GM12878 (cell line): ENCODE measurements at regions not wholly inside any gene's neighbourhood (a gene's known extent, or its start where the extent isn't known, plus 50 kb on each side); places are given as distances from the start of the nearest gene placed in this dataset.

Experiments
- ATAC-seq: fragments of 200-7000 bp; cut with Tn5 transposase; 3 replicates; pipeline ENCODE4 v1.9.1; 2020; ENCODE audit warnings: mild to moderate bottlenecking, moderate library complexity
- BruUV-seq: library from RNA; stranded (reverse); fragments of 400-500 nt; replicated peaks from 2 replicates; lab custom pipeline; 2021; lab: Mats Ljungman, UMichigan
- CTCF ChIA-PET: fragments of 300-600 bp; sonication (Branson Sonifier 250); formaldehyde crosslinking; extraction: SDS; loops from one replicate; lab custom pipeline; 2021; ENCODE audit warnings: inconsistent platforms; lab: Yijun Ruan, JAX
- POLR2A ChIA-PET: fragments of 350-600 bp; formaldehyde crosslinking; extraction: SDS; loops from one replicate; lab custom pipeline; 2021; ENCODE audit warnings: inconsistent platforms; lab: Charles Lee
- RAD21 ChIA-PET: fragments of 300-600 bp; sonication (Branson Sonifier 250); formaldehyde crosslinking; loops from one replicate; lab custom pipeline; 2023; ENCODE audit warnings: antibody characterized with exemption; ENCODE audit not compliant: unreplicated experiment; lab: Charles Lee
- SMC1A ChIA-PET: fragments of 300-600 bp; sonication (Branson Sonifier 250); formaldehyde crosslinking; loops from one replicate; lab custom pipeline; 2023; ENCODE audit not compliant: unreplicated experiment, uncharacterized antibody; lab: Charles Lee
- DNase-seq: peaks from one replicate; pipeline ENCODE4 v3.0.0-alpha.2; 2011; ENCODE audit warnings: low read depth, low spot score
- FAIRE-seq: peaks from 3 replicates; lab custom pipeline; 2011; peaks lifted over from hg19 to GRCh38; lab: Jason Lieb, UNC
- H2AFZ ChIP-seq: 2 replicates; pipeline ENCODE4 v1.6.0; 2011; ENCODE audit warnings: low read depth, low read length, control low read depth; ENCODE audit not compliant: control insufficient read depth
- H3K27ac ChIP-seq: 2 replicates; pipeline ENCODE4 v1.5.1; 2011; ENCODE audit warnings: control low read depth; ENCODE audit not compliant: control insufficient read depth, insufficient read depth
- H3K27me3 ChIP-seq, 2 experiments: replicated peaks in 1 of 2; 2 replicates each; pipeline versions ENCODE4 v1.6.0 to v1.6.1; 2011; ENCODE audit warnings: low read length in 1 of 2; ENCODE audit not compliant: control insufficient read depth in 2 of 2, insufficient read depth in 2 of 2
- H3K36me3 ChIP-seq, 2 experiments: 2 replicates each; pipeline ENCODE4 v1.5.1; 2011; ENCODE audit warnings: low read length in 1 of 2; ENCODE audit not compliant: control insufficient read depth in 2 of 2, insufficient read depth in 2 of 2
- H3K4me1 ChIP-seq: 2 replicates; pipeline ENCODE4 v1.6.1; 2011; ENCODE audit warnings: mild to moderate bottlenecking, low read length, moderate library complexity, mixed read lengths; ENCODE audit not compliant: control insufficient read depth, insufficient read depth
- H3K4me2 ChIP-seq: 2 replicates; pipeline ENCODE4 v1.6.0; 2011; ENCODE audit warnings: control low read depth; ENCODE audit not compliant: control insufficient read depth, insufficient read depth
- H3K4me3 ChIP-seq: fragments of 200-600 bp; sonication (generic); 2 replicates; pipeline ENCODE4 v1.5.1; 2016
- H3K79me2 ChIP-seq: 2 replicates; pipeline ENCODE4 v1.6.0; 2011; ENCODE audit warnings: low read length; ENCODE audit not compliant: control insufficient read depth, insufficient read depth
- H3K9ac ChIP-seq: 2 replicates; pipeline ENCODE4 v1.8.0; 2011; ENCODE audit warnings: low read length, control low read depth, mixed read lengths; ENCODE audit not compliant: control insufficient read depth, insufficient read depth
- H3K9me3 ChIP-seq: replicated peaks from 3 replicates; pipeline ENCODE4 v1.5.1; 2011; ENCODE audit warnings: mild to moderate bottlenecking, low read length; ENCODE audit not compliant: control insufficient read depth, insufficient read depth
- H4K20me1 ChIP-seq: 2 replicates; pipeline ENCODE4 v1.6.0; 2011; ENCODE audit not compliant: control insufficient read depth, insufficient read depth
- CHD2 ChIP-seq: IDR thresholded peaks from 2 replicates; pipeline ENCODE4 v1.6.1; 2011; ENCODE audit warnings: low read depth, low read length, improper control_type of control experiment, borderline replicate concordance
- EED ChIP-seq: sonication (generic); IDR thresholded peaks from 2 replicates; pipeline ENCODE4 v1.6.1; 2016; ENCODE audit warnings: antibody characterized with exemption, low read depth
- FOXK2 ChIP-seq: fragments of 450-650 bp; IDR thresholded peaks from 2 replicates; pipeline ENCODE4 v1.6.1; 2017; ENCODE audit warnings: mild to moderate bottlenecking, moderate library complexity
- HCFC1 ChIP-seq: fragments of 150-350 bp; IDR thresholded peaks from 2 replicates; pipeline ENCODE4 v1.6.1; 2014; ENCODE audit warnings: low read length
- JUND ChIP-seq: IDR thresholded peaks from 2 replicates; pipeline ENCODE4 v1.6.1; 2012; ENCODE audit warnings: low read depth, mild to moderate bottlenecking, low read length, improper control_type of control experiment, moderate library complexity
- MYB ChIP-seq: fragments of 150-350 bp; IDR thresholded peaks from 2 replicates; pipeline ENCODE4 v1.6.1; 2014; ENCODE audit warnings: mild to moderate bottlenecking, low read depth, low read length, borderline replicate concordance
- NR2C1 ChIP-seq: fragments of 450-650 bp; IDR thresholded peaks from 2 replicates; pipeline ENCODE4 v1.6.1; 2017; ENCODE audit warnings: antibody characterized with exemption, mild to moderate bottlenecking, moderate library complexity
- NR2C2 ChIP-seq: IDR thresholded peaks from 2 replicates; pipeline ENCODE4 v1.6.1; 2011; ENCODE audit warnings: borderline replicate concordance, low read depth; ENCODE audit not compliant: control insufficient read depth, insufficient read length
- ZSCAN29 ChIP-seq: fragments of 450-650 bp; IDR thresholded peaks from 2 replicates; pipeline ENCODE4 v1.6.1; 2017; ENCODE audit warnings: mild to moderate bottlenecking, moderate library complexity
- WGBS: methylation state at CpG from one replicate; pipeline ENCODE4 v1.1.6; 2016; ENCODE audit warnings: low lambda C conversion rate; ENCODE audit not compliant: insufficient replicate concordance, insufficient coverage; ENCODE audit errors: missing lambda C conversion rate; 5-methylcytosine and 5-hydroxymethylcytosine counted together
- in situ Hi-C: fragments of 300-500 bp; cut with MboI; formaldehyde crosslinking; loops from 9 replicates; pipeline ENCODE4 v1.14.3; 2018; ENCODE audit warnings: mixed read lengths
- intact Hi-C: fragments of 100-400 bp; cut with micrococcal nuclease; formaldehyde crosslinking; loops from one replicate; pipeline ENCODE4 v1.14.2; 2022; ENCODE audit not compliant: unreplicated experiment
- TF ChIP-seq, protein P1 (sequence below): fragments of 150-350 bp; IDR thresholded peaks from 2 replicates; pipeline ENCODE4 v1.6.1; 2016; ENCODE audit warnings: low read depth, low read length
- TF ChIP-seq, protein P2 (sequence below): IDR thresholded peaks from 2 replicates; pipeline ENCODE4 v1.6.1; 2012; ENCODE audit warnings: low read length, inconsistent platforms

DNA sequence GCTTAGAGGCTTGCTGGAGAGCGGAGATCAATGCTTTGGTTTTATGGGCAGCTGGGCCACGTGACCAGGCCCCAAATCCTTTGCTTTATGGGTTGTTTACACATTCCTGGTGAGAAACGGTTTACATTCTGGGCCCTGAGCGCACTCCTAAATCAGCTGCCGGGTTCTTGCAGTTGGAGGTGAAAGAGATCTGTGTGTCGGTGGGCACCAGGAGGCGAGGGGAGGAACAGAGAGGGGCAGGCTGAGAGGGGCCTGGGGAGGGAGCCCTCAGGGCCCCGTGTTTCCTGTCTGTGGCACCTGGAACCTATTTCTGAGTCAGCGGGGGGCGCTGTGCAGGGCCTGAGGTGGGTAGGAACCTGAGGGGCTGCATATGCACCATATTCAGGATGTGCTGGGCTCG is 63.5 kb upstream of the HAND1 start:
- ChIA-PET POLR2A (no interaction called here), RAD21 (no interaction called here), SMC1A (no interaction called here), CTCF (interaction anchor here (0.6 to 1.4 kb wide), 4 partner anchors 35 to 367 kb away, joined by 3 to 5 read pairs (median 4); no protein-coding TSS in a partner anchor)
- Histone ChIP-seq H3K4me1 (peaks cover 3% of the 10 kb centered on the region; the same call in 1 of the 2 replicates), H3K9me3 (no peaks in the 10 kb centered on the region), H3K4me3 (no peak overlapping the region), H4K20me1 (no peaks in the 10 kb centered on the region), H3K27ac (no peak overlapping the region), H3K27me3 (peaks cover 0 to 2% of the 10 kb centered on the region in 2 experiments; a peak in 2 of 4 replicates), H3K79me2 (no peaks in the 10 kb centered on the region), H3K9ac (no peak overlapping the region), H3K4me2 (no peak overlapping the region), H3K36me3 (no peaks in the 10 kb centered on the region), H2AFZ (no peak overlapping the region)
- ATAC-seq (no peak), FAIRE-seq (no peak), DNase-seq (no peak)
- 38% methylated on average over 9 of the region's 11 CpGs for WGBS
- BruUV-seq = no TSS peak
- TF ChIP-seq HCFC1 = no peak
- TF ChIP-seq NR2C1 = no peak
- no peak for TF ChIP-seq MYB
- TF ChIP-seq CHD2 = no peak
- no peak for TF ChIP-seq JUND
- TF ChIP-seq EED = no peak
- TF ChIP-seq, protein P1, sequence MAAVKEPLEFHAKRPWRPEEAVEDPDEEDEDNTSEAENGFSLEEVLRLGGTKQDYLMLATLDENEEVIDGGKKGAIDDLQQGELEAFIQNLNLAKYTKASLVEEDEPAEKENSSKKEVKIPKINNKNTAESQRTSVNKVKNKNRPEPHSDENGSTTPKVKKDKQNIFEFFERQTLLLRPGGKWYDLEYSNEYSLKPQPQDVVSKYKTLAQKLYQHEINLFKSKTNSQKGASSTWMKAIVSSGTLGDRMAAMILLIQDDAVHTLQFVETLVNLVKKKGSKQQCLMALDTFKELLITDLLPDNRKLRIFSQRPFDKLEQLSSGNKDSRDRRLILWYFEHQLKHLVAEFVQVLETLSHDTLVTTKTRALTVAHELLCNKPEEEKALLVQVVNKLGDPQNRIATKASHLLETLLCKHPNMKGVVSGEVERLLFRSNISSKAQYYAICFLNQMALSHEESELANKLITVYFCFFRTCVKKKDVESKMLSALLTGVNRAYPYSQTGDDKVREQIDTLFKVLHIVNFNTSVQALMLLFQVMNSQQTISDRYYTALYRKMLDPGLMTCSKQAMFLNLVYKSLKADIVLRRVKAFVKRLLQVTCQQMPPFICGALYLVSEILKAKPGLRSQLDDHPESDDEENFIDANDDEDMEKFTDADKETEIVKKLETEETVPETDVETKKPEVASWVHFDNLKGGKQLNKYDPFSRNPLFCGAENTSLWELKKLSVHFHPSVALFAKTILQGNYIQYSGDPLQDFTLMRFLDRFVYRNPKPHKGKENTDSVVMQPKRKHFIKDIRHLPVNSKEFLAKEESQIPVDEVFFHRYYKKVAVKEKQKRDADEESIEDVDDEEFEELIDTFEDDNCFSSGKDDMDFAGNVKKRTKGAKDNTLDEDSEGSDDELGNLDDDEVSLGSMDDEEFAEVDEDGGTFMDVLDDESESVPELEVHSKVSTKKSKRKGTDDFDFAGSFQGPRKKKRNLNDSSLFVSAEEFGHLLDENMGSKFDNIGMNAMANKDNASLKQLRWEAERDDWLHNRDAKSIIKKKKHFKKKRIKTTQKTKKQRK = no peak
- TF ChIP-seq FOXK2 = no peak
- TF ChIP-seq ZSCAN29 = no peak
- TF ChIP-seq, protein P2, sequence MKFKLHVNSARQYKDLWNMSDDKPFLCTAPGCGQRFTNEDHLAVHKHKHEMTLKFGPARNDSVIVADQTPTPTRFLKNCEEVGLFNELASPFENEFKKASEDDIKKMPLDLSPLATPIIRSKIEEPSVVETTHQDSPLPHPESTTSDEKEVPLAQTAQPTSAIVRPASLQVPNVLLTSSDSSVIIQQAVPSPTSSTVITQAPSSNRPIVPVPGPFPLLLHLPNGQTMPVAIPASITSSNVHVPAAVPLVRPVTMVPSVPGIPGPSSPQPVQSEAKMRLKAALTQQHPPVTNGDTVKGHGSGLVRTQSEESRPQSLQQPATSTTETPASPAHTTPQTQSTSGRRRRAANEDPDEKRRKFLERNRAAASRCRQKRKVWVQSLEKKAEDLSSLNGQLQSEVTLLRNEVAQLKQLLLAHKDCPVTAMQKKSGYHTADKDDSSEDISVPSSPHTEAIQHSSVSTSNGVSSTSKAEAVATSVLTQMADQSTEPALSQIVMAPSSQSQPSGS = no peak
- TF ChIP-seq NR2C2 = no peak
- intact Hi-C loops = no loop called here
- in situ Hi-C loops = no loop called here
